ENCODE measurements at regions not wholly inside any gene's neighbourhood (a gene's known extent, or its start where the extent isn't known, plus 50 kb on each side); places are given as distances from the start of the nearest gene placed in this dataset.

DNA sequence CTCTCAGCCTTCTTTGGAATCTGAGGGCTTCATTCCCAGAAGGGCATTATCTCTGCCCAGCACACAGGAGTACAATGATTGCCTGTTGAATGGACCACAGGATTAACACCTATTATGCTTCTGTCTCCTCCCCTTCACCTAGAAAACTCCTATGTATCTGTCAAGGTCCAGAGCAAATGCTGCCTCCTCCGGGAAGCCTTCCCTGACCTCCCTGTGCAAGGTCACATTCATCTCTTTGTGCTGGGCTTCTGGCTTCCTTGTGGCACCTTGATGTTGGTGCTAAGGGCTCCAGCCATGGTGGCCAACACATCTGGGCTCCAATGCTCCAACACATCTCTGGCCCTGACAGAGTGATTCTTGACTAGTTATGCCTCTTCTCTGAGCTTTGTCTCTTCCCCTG, 49.9 kb upstream of the ATP2B2 start:
- intact Hi-C loops (cut with micrococcal nuclease; ENCODE audit: unreplicated experiment) = no loop called here
- ATAC-seq = no peak
- Histone ChIP-seq H4K20me1 (ENCODE audit: insufficient read depth, low read length) (no peaks in the 10 kb centered on the region), H3K27me3 (ENCODE audit: control insufficient read depth in 1 of 2, insufficient read depth in 2 of 2, low read length in 2 of 2) (peaks cover 2 to 36% of the 10 kb centered on the region in 2 experiments; a peak in 2 of 5 replicates), H3K4me3 (replicated peaks in 1 of 3; ENCODE audit: insufficient read depth in 1 of 3, low read depth in 2 of 3, low read length in 3 of 3) (no peak overlapping the region), H3K27ac (ENCODE audit: extremely low read length, insufficient read depth, low read length) (no peak overlapping the region), H3K79me2 (ENCODE audit: insufficient read depth, low read length) (no peaks in the 10 kb centered on the region), H2AFZ (ENCODE audit: low read length) (no peak overlapping the region), H3K36me3 (replicated peaks in 1 of 2; ENCODE audit: control insufficient read depth in 1 of 2, insufficient read depth in 2 of 2, low read length in 2 of 2) (no peaks in the 10 kb centered on the region), H3K9ac (ENCODE audit: insufficient read depth, low read depth, low read length) (no peak overlapping the region), H3K9me3 (ENCODE audit: low read length) (no peaks in the 10 kb centered on the region), H3K4me1 (ENCODE audit: insufficient read depth, low read length) (no peaks in the 10 kb centered on the region), H3K4me2 (ENCODE audit: low read depth, low read length) (no peak overlapping the region)
- FAIRE-seq = no peak
- peak; percentile 33 for TF ChIP-seq ZFP36 (IDR thresholded peaks at IDR 0.05; ENCODE audit: borderline replicate concordance, low read depth, low read length, partially characterized antibody)
- TF ChIP-seq ZFP90 (CRISPR knock-in tag; IDR thresholded peaks at IDR 0.05; ENCODE audit: borderline replicate concordance) = no peak
- ChIA-PET CTCF (ENCODE audit: low intra/inter-chr PET ratio, low total read pairs) (no interaction called here), POLR2A (no interaction called here)
- DNase-seq (ENCODE audit: low spot score) = no peak
- no TSS peak for BruUV-seq (replicated peaks)
- 0% methylated on average over 1 of the region's 1 CpG for WGBS (ENCODE audit: low lambda C conversion rate)
- in situ Hi-C loops (cut with HindIII; ENCODE audit: extremely low pct_ligation_motif_present, low pct_unique_long_range_greater_than_20kb) = no loop called here

DNA sequence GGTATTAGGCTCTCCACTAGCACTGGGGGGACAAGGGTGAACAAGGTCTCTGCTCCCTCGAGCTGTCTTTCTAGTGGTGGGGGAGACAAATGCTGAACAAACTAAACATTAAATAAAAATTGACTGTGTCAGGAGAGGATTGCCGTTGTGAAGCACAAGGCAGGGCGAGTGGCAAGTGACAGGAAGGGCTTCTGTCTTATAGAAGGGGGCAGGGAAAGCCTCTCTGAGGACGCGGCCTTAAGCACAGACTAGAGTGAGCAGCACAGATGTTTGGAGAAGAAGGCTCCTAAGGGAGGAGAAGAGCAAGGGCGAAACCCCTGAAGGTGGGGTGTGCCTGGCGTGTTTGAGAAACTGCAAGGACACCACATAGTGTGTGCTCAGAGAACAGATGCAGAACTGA, 50.9 kb upstream of the ATP2B2 start:
- Histone ChIP-seq H3K4me3 (replicated peaks in 1 of 3; ENCODE audit: insufficient read depth in 1 of 3, low read depth in 2 of 3, low read length in 3 of 3) (no peak overlapping the region), H3K4me2 (ENCODE audit: low read depth, low read length) (no peak overlapping the region), H3K9me3 (ENCODE audit: low read length) (no peaks in the 10 kb centered on the region), H4K20me1 (ENCODE audit: insufficient read depth, low read length) (no peaks in the 10 kb centered on the region), H3K79me2 (ENCODE audit: insufficient read depth, low read length) (no peaks in the 10 kb centered on the region), H2AFZ (ENCODE audit: low read length) (no peak overlapping the region), H3K4me1 (ENCODE audit: insufficient read depth, low read length) (no peaks in the 10 kb centered on the region), H3K9ac (ENCODE audit: insufficient read depth, low read depth, low read length) (no peak overlapping the region), H3K36me3 (replicated peaks in 1 of 2; ENCODE audit: control insufficient read depth in 1 of 2, insufficient read depth in 2 of 2, low read length in 2 of 2) (no peaks in the 10 kb centered on the region), H3K27me3 (ENCODE audit: control insufficient read depth in 1 of 2, insufficient read depth in 2 of 2, low read length in 2 of 2) (peaks cover 2 to 26% of the 10 kb centered on the region in 2 experiments; a peak in 2 of 5 replicates), H3K27ac (ENCODE audit: extremely low read length, insufficient read depth, low read length) (no peak overlapping the region)
- FAIRE-seq (no peak), ATAC-seq (no peak), DNase-seq (ENCODE audit: low spot score) (no peak)
- BruUV-seq (replicated peaks) = no TSS peak
- WGBS (ENCODE audit: low lambda C conversion rate) = 26% methylated on average over 7 of the region's 7 CpGs
- in situ Hi-C loops (cut with HindIII; ENCODE audit: extremely low pct_ligation_motif_present, low pct_unique_long_range_greater_than_20kb) (no loop called here), intact Hi-C loops (cut with micrococcal nuclease; ENCODE audit: unreplicated experiment) (no loop called here)
- ChIA-PET POLR2A (no interaction called here), CTCF (ENCODE audit: low intra/inter-chr PET ratio, low total read pairs) (no interaction called here)
- TF ChIP-seq, protein P1, sequence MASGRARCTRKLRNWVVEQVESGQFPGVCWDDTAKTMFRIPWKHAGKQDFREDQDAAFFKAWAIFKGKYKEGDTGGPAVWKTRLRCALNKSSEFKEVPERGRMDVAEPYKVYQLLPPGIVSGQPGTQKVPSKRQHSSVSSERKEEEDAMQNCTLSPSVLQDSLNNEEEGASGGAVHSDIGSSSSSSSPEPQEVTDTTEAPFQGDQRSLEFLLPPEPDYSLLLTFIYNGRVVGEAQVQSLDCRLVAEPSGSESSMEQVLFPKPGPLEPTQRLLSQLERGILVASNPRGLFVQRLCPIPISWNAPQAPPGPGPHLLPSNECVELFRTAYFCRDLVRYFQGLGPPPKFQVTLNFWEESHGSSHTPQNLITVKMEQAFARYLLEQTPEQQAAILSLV (CRISPR knock-in tag; IDR thresholded peaks at IDR 0.05; ENCODE audit: borderline replicate concordance) = no peak
- TF ChIP-seq ZNF343 (CRISPR knock-in tag; IDR thresholded peaks at IDR 0.05) (no peak), ZMAT3 (CRISPR knock-in tag; conservative IDR thresholded peaks at IDR 0.05) (no peak), KAT8 (CRISPR knock-in tag; IDR thresholded peaks at IDR 0.05) (no peak), AKAP8 (CRISPR knock-in tag; IDR thresholded peaks at IDR 0.05) (no peak), ZKSCAN8 (CRISPR knock-in tag; IDR thresholded peaks at IDR 0.05; ENCODE audit: borderline replicate concordance) (no peak), MIXL1 (CRISPR knock-in tag; IDR thresholded peaks at IDR 0.05) (no peak), ZNF792 (CRISPR knock-in tag; IDR thresholded peaks at IDR 0.05) (no peak), U2AF1 (optimal IDR thresholded peaks at IDR 0.05; ENCODE audit: low read depth, low read length) (no peak), ZFP36 (IDR thresholded peaks at IDR 0.05; ENCODE audit: borderline replicate concordance, low read depth, low read length, partially characterized antibody) (no peak), CBX1 (IDR thresholded peaks at IDR 0.05; ENCODE audit: low read depth) (no peak)
- TF ChIP-seq, protein P2, sequence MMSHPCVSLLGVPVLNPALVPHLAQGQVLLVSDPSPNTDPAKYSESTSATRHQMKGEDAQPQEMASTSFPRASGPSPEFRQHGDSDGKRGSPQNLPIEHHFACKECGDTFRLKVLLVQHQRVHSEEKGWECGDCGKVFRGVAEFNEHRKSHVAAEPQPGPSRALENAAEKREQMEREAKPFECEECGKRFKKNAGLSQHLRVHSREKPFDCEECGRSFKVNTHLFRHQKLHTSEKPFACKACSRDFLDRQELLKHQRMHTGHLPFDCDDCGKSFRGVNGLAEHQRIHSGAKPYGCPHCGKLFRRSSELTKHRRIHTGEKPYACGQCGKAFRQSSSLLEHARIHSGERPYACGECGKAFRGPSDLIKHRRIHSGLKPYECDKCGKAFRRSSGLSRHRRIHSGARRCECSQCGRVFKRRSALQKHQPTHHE (CRISPR knock-in tag; IDR thresholded peaks at IDR 0.05; ENCODE audit: borderline replicate concordance) = no peak
- TF ChIP-seq, protein P3, sequence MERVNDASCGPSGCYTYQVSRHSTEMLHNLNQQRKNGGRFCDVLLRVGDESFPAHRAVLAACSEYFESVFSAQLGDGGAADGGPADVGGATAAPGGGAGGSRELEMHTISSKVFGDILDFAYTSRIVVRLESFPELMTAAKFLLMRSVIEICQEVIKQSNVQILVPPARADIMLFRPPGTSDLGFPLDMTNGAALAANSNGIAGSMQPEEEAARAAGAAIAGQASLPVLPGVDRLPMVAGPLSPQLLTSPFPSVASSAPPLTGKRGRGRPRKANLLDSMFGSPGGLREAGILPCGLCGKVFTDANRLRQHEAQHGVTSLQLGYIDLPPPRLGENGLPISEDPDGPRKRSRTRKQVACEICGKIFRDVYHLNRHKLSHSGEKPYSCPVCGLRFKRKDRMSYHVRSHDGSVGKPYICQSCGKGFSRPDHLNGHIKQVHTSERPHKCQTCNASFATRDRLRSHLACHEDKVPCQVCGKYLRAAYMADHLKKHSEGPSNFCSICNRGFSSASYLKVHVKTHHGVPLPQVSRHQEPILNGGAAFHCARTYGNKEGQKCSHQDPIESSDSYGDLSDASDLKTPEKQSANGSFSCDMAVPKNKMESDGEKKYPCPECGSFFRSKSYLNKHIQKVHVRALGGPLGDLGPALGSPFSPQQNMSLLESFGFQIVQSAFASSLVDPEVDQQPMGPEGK (CRISPR knock-in tag; IDR thresholded peaks at IDR 0.05) = no peak

Measured in HepG2 (cell line).